A549 (cell line): ENCODE measurements at regions not wholly inside any gene's neighbourhood (a gene's known extent, or its start where the extent isn't known, plus 50 kb on each side); places are given as distances from the start of the nearest gene placed in this dataset.

Experiments
- ATAC-seq, 2 experiments: fragments of 200-7000 bp in 1 of 2; fragments of >200 bp in 1 of 2; cut with Nextera tagmentation in 1 of 2; cut with Tn5 transposase in 1 of 2; 3 replicates each; pipeline versions ENCODE4 v1.8.0 to v1.9.1; 2018 to 2020; ENCODE audit warnings: mild to moderate bottlenecking in 1 of 2, moderate library complexity in 1 of 2
- CTCF ChIA-PET: fragments of 300-600 bp; sonication (Branson Sonifier 250); formaldehyde crosslinking; extraction: SDS; loops from one replicate; lab custom pipeline; 2021; ENCODE audit warnings: antibody characterized with exemption, inconsistent platforms; lab: Yijun Ruan, JAX
- POLR2A ChIA-PET: fragments of 350-600 bp; formaldehyde crosslinking; extraction: SDS; loops from one replicate; lab custom pipeline; 2021; ENCODE audit warnings: antibody characterized with exemption, inconsistent platforms; lab: Yijun Ruan, JAX
- DNase-seq, 2 experiments: peaks; one replicate each; pipeline versions ENCODE4 v3.0.0 to v3.0.0-alpha.2; 2011 to 2016; ENCODE audit warnings: low read depth in 1 of 2, low spot score in 1 of 2
- FAIRE-seq: peaks from 2 replicates; lab custom pipeline; 2011; peaks lifted over from hg19 to GRCh38; lab: Jason Lieb, UNC
- H3K27ac ChIP-seq, 2 experiments: fragments of >200 bp; sonication (Bioruptor Twin); formaldehyde crosslinking; 3 replicates each; pipeline ENCODE4 v1.5.1; 2016 to 2017
- H3K4me1 ChIP-seq: fragments of >200 bp; sonication (Bioruptor Twin); formaldehyde crosslinking; 3 replicates; pipeline ENCODE4 v1.6.1; 2016
- H3K4me2 ChIP-seq: fragments of >200 bp; sonication (Bioruptor Twin); formaldehyde crosslinking; 3 replicates; pipeline ENCODE4 v1.6.1; 2016
- H3K4me3 ChIP-seq: fragments of >200 bp; sonication (Bioruptor Twin); formaldehyde crosslinking; 3 replicates; pipeline ENCODE4 v1.5.1; 2016
- H3K9me3 ChIP-seq: fragments of >200 bp; sonication (Bioruptor Twin); formaldehyde crosslinking; 3 replicates; pipeline ENCODE4 v1.6.1; 2016
- FOSL2 ChIP-seq, 2 experiments: fragments of 450-650 bp in 1 of 2; fragments of >200 bp in 1 of 2; sonication (Bioruptor Twin) in 1 of 2; formaldehyde crosslinking; IDR thresholded peaks; 2 replicates each; pipeline versions ENCODE4 v1.5.0 to v1.6.1; 2016 to 2020; ENCODE audit warnings: mild to moderate bottlenecking in 1 of 2, moderate library complexity in 1 of 2
- GATA3 ChIP-seq: IDR thresholded peaks from 2 replicates; pipeline ENCODE4 v1.6.1; 2012; ENCODE audit warnings: borderline replicate concordance
- HEYL ChIP-seq: fragments of 250-450 bp; sonication (Bioruptor Pico); IDR thresholded peaks from 2 replicates; pipeline ENCODE4 v1.8.0; 2021; ENCODE audit warnings: mild to moderate bottlenecking, moderate library complexity
- JUN ChIP-seq, 2 experiments: fragments of >200 bp; sonication (Bioruptor Twin); formaldehyde crosslinking; IDR thresholded peaks; 2 replicates in 1 of 2; 3 replicates in 1 of 2; pipeline ENCODE4 v1.6.1; 2016 to 2017
- JUNB ChIP-seq: fragments of >200 bp; sonication (Bioruptor Twin); formaldehyde crosslinking; IDR thresholded peaks from 2 replicates; pipeline ENCODE4 v1.6.1; 2016
- POLR2A ChIP-seq: IDR thresholded peaks from 2 replicates; pipeline ENCODE4 v1.6.1; 2012; ENCODE audit warnings: mild to moderate bottlenecking, low read length
- RCOR1 ChIP-seq: fragments of 150-350 bp; IDR thresholded peaks from 2 replicates; pipeline ENCODE4 v1.6.1; 2014; ENCODE audit warnings: antibody characterized with exemption, low read length, low read depth
- RNF2 ChIP-seq: fragments of 200-600 bp; sonication (generic); IDR thresholded peaks from 2 replicates; pipeline ENCODE4 v1.6.1; 2016; ENCODE audit warnings: low read depth, mild to moderate bottlenecking, antibody characterized with exemption, moderate library complexity, borderline replicate concordance
- SMC3 ChIP-seq: fragments of >200 bp; sonication (Bioruptor Twin); formaldehyde crosslinking; IDR thresholded peaks from 3 replicates; pipeline ENCODE4 v1.6.1; 2018; ENCODE audit warnings: inconsistent platforms
- WGBS: methylation state at CpG from one replicate; pipeline ENCODE4 v1.1.6; 2017; ENCODE audit errors: missing lambda C conversion rate; 5-methylcytosine and 5-hydroxymethylcytosine counted together
- TF ChIP-seq, protein P1 (sequence below): fragments of 250-450 bp; sonication (Bioruptor Pico); IDR thresholded peaks from 2 replicates; pipeline ENCODE4 v1.5.0; 2020; ENCODE audit warnings: low read depth, mild to moderate bottlenecking, moderate library complexity
- TF ChIP-seq, protein P2 (sequence below): IDR thresholded peaks from 2 replicates; pipeline ENCODE4 v1.6.1; 2012; ENCODE audit warnings: low read depth, borderline replicate concordance
- TF ChIP-seq, protein P3 (sequence below): fragments of >200 bp; sonication (Bioruptor Twin); formaldehyde crosslinking; IDR thresholded peaks from 3 replicates; pipeline ENCODE4 v1.6.1; 2016

DNA sequence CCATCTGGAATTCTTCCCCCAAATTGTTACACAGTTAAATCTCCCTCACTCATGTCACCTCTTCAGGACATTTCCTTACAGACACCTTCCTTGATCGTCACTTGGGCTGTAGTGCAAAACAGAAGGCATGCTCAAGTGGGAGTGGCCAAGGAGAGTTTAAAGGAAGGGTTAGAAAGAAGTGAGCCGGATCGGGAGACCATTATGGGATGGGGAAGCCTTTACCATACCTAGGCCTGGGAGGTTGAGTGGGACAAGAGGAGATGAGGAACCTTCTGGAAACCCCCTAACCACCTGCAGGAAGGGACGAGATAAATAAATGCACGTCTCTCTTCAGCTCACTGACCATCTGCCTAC, 102.7 kb downstream of the UCHL1 start:
- peak; percentile 27 to 47 for ATAC-seq

DNA sequence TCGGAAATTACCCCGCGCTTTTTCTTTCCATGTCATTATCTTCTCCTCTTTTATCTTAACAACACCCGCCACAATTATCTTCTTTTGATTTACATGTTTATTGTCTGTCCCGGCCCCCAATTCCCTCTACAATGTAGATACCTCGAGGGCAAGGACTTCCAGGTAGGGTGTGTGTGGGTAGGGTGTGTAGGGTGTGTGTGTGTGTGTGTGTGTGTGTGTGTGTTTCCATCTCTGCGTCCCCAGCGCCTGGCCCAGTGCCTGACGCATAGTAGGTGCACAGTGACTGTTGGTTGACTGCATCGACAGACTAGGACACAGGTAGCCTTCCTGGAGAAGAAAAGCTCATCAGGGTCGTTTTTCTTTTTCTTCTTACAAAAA, 103.1 kb downstream of the UCHL1 start:
- FAIRE-seq (no peak), DNase-seq (peak in 1 of 2 experiments; percentile 16), ATAC-seq (no peak)
- TF ChIP-seq JUNB (no peak), RCOR1 (no peak), RNF2 (no peak), POLR2A (peak; percentile 7; the same call in 1 of the 2 replicates), SMC3 (no peak)
- TF ChIP-seq, protein P1, sequence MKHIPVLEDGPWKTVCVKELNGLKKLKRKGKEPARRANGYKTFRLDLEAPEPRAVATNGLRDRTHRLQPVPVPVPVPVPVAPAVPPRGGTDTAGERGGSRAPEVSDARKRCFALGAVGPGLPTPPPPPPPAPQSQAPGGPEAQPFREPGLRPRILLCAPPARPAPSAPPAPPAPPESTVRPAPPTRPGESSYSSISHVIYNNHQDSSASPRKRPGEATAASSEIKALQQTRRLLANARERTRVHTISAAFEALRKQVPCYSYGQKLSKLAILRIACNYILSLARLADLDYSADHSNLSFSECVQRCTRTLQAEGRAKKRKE: no peak
- TF ChIP-seq, protein P2, sequence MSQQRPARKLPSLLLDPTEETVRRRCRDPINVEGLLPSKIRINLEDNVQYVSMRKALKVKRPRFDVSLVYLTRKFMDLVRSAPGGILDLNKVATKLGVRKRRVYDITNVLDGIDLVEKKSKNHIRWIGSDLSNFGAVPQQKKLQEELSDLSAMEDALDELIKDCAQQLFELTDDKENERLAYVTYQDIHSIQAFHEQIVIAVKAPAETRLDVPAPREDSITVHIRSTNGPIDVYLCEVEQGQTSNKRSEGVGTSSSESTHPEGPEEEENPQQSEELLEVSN: no peak
- ChIA-PET CTCF (interaction anchor here (1.1 to 2.1 kb wide), 6 partner anchors 8 to 302 kb away, joined by 3 to 9 read pairs (median 4); no protein-coding TSS in a partner anchor), POLR2A (interaction anchor here (1.5 kb wide), 1 partner anchor 19 kb away, joined by 3 read pairs; no protein-coding TSS in a partner anchor)
- H3K4me3 ChIP-seq: peak overlapping the region; percentile 85
- H3K4me2 ChIP-seq: peak overlapping the region; percentile 94
- no peaks in the 10 kb centered on the region for H3K9me3 ChIP-seq
- peak overlapping the region; percentile 96 to 99 for H3K27ac ChIP-seq
- H3K4me1 ChIP-seq: peaks cover 37% of the 10 kb centered on the region
- WGBS: 23% methylated on average over 11 of the region's 11 CpGs

More for the DNA sequence above, 102.7 kb downstream of the UCHL1 start:
- peak in 1 of 2 experiments; percentile 66 for DNase-seq
- CTCF ChIA-PET: interaction anchor here (0.8 to 2.1 kb wide), 7 partner anchors 8 to 302 kb away, joined by 3 to 9 read pairs (median 5); partner anchors contain the start of gene UCHL1
- Histone ChIP-seq H3K27ac (peak overlapping the region; percentile 96 to 99), H3K4me1 (peaks cover 33% of the 10 kb centered on the region), H3K9me3 (no peaks in the 10 kb centered on the region), H3K4me3 (peak overlapping the region; percentile 85), H3K4me2 (peak overlapping the region; percentile 94)
- FAIRE-seq: no peak
- POLR2A ChIA-PET: interaction anchor here (0.7 to 1.9 kb wide), 3 partner anchors 10 to 78 kb away, joined by 3 to 7 read pairs (median 4); no protein-coding TSS in a partner anchor
- TF ChIP-seq FOSL2 (IDR thresholded peaks at IDR 0.05) (no peak), FOSL2 (CRISPR knock-in tag; IDR thresholded peaks at IDR 0.05) (no peak), SMC3 (0 out of 3 replicates have a peak, but pooled peaks have one; percentile 2), POLR2A (0 out of 2 replicates have a peak, but pooled peaks have one; percentile 11)
- 34% methylated on average over 5 of the region's 5 CpGs for WGBS

DNA sequence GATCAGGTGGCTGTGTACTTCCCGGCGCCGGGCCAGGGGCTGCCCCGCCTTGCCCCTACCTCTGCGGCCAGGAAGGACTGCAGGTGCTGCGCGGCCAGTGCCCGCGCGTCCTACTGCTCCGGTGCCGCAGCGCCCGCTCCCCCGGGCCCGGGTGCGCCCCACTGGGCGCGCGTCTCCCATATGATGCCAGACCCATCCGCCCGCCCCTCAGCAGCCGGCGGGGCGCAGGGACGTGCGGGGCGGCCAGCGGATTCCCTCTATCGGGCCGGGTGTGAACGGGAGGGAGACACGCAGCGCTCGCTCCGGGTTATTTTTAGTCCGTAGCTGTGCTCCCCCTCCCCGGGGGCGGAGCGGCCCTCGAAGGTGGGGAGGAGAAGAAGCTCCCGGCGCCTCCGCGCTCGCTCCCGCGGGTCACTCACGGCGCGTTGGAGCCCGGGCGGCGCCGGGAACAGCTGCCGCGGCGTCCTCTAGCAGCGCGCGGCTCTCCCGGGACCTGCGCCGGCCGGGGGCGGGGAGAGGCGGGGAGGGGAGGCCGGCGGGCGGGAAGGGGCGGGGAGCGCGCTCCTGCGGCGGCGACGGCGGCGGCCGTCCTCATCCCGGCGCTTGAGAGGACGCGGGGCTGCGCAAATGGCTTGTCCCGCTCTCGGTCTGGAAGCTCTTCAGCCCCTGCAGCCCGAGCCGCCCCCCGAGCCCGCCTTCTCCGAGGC, 103.6 kb downstream of the UCHL1 start:
- ChIA-PET POLR2A (interaction anchor here (0.8 to 1.9 kb wide), 4 partner anchors 20 to 80 kb away, joined by 3 to 7 read pairs (median 4); no protein-coding TSS in a partner anchor), CTCF (interaction anchor here (1.1 to 2.1 kb wide), 4 partner anchors 14 to 301 kb away, joined by 3 to 9 read pairs (median 4); no protein-coding TSS in a partner anchor)
- 0% methylated on average over 8 of the region's 92 CpGs for WGBS
- H3K4me1 ChIP-seq: peaks cover 42% of the 10 kb centered on the region
- TF ChIP-seq, protein P3, sequence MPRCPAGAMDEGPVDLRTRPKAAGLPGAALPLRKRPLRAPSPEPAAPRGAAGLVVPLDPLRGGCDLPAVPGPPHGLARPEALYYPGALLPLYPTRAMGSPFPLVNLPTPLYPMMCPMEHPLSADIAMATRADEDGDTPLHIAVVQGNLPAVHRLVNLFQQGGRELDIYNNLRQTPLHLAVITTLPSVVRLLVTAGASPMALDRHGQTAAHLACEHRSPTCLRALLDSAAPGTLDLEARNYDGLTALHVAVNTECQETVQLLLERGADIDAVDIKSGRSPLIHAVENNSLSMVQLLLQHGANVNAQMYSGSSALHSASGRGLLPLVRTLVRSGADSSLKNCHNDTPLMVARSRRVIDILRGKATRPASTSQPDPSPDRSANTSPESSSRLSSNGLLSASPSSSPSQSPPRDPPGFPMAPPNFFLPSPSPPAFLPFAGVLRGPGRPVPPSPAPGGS: peak; percentile 57; the same call in 1 of the 3 replicates
- TF ChIP-seq POLR2A: 0 out of 2 replicates have a peak, but pooled peaks have one; percentile 16
- TF ChIP-seq GATA3: no peak
- TF ChIP-seq HEYL (CRISPR knock-in tag): no peak
- TF ChIP-seq JUN (IDR thresholded peaks at IDR 0.05): peak in 1 of 2 experiments; percentile 43; a peak in 2 of 5 replicates
- peak in 1 of 2 experiments; percentile 61 for DNase-seq
- peak overlapping the region; percentile 85 for H3K4me3 ChIP-seq
- H3K27ac ChIP-seq: peak overlapping the region; percentile 96 to 99
- H3K4me2 ChIP-seq: peak overlapping the region; percentile 94
- ATAC-seq: peak; percentile 58 to 66
- H3K9me3 ChIP-seq: no peaks in the 10 kb centered on the region
- no peak for FAIRE-seq
